Thoracic aorta (tissue), 2 donors: ENCODE measurements at regions not wholly inside any gene's neighbourhood (a gene's known extent, or its start where the extent isn't known, plus 50 kb on each side); places are given as distances from the start of the nearest gene placed in this dataset.

Source experiments
- ATAC-seq: fragments of 150-250 bp; one replicate; pipeline ENCODE4 v1.8.0; 2017; ENCODE audit warnings: low read depth; ENCODE audit not compliant: insufficient number of reproducible peaks, low FRiP score
- DNase-seq: peaks from one replicate; pipeline ENCODE4 v3.0.0-alpha.2; 2020; ENCODE audit warnings: low spot score
- H3K27ac ChIP-seq, 2 donors: fragments of 200-600 bp; sonication (generic); 1 replicate in 1 of 2; 2 replicates in 1 of 2; pipeline ENCODE4 v1.5.1; 2016; ENCODE audit warnings: mild to moderate bottlenecking in 2 of 2, moderate library complexity in 2 of 2
- H3K27me3 ChIP-seq: fragments of 200-600 bp; sonication (generic); replicated peaks from 2 replicates; pipeline ENCODE4 v1.6.0; 2016; ENCODE audit warnings: mild to moderate bottlenecking; ENCODE audit not compliant: insufficient read depth
- H3K36me3 ChIP-seq: fragments of 200-600 bp; sonication (generic); one replicate; pipeline ENCODE4 v1.5.1; 2016
- H3K4me1 ChIP-seq, 2 donors: fragments of 200-600 bp; sonication (generic); 1 replicate in 1 of 2; 2 replicates in 1 of 2; pipeline versions ENCODE4 v1.5.1 to v1.6.0; 2016; ENCODE audit warnings: low read depth in 2 of 2, mild to moderate bottlenecking in 1 of 2; ENCODE audit not compliant: control insufficient read depth in 1 of 2
- H3K4me3 ChIP-seq: fragments of 200-600 bp; sonication (generic); 2 replicates; pipeline ENCODE4 v1.5.1; 2016; ENCODE audit warnings: mild to moderate bottlenecking
- H3K9me3 ChIP-seq: fragments of 200-600 bp; sonication (generic); 2 replicates; pipeline ENCODE4 v1.5.1; 2016
- CTCF ChIP-seq: fragments of 200-600 bp; sonication (generic); IDR thresholded peaks from one replicate; pipeline ENCODE4 v1.5.1; 2019; ENCODE audit warnings: antibody characterized with exemption

GRCh38 chr4:181525634-181526033 is 717.6 kb upstream of the TENM3 start:
- Histone ChIP-seq H3K4me3 (no peak overlapping the region), H3K27ac (no peak overlapping the region), H3K9me3 (no peaks in the 10 kb centered on the region), H3K4me1 (no peaks in the 10 kb centered on the region), H3K27me3 (no peaks in the 10 kb centered on the region), H3K36me3 (no peaks in the 10 kb centered on the region)
- TF ChIP-seq CTCF = no peak
- no peak for DNase-seq
- no peak for ATAC-seq

GRCh38 chr4:181528570-181529184 is 714.5 kb upstream of the TENM3 start:
- no peak for TF ChIP-seq CTCF

GRCh38 chr4:181529537-181529936 is 713.7 kb upstream of the TENM3 start:
- H3K36me3 ChIP-seq = no peaks in the 10 kb centered on the region
- no peaks in the 10 kb centered on the region for H3K9me3 ChIP-seq
- no peaks in the 10 kb centered on the region for H3K27me3 ChIP-seq
- DNase-seq (no peak), ATAC-seq (no peak)
- H3K4me1 ChIP-seq = no peaks in the 10 kb centered on the region
- H3K27ac ChIP-seq = no peak overlapping the region
- no peak overlapping the region for H3K4me3 ChIP-seq
- no peak for TF ChIP-seq CTCF

More at GRCh38 chr4:181528570-181529184, 714.5 kb upstream of the TENM3 start:
- ATAC-seq = no peak
- no peaks in the 10 kb centered on the region for H3K9me3 ChIP-seq
- H3K4me3 ChIP-seq = no peak overlapping the region
- no peaks in the 10 kb centered on the region for H3K4me1 ChIP-seq
- H3K27ac ChIP-seq = no peak overlapping the region
- DNase-seq = no peak
- H3K36me3 ChIP-seq = no peaks in the 10 kb centered on the region
- H3K27me3 ChIP-seq = no peaks in the 10 kb centered on the region

GRCh38 chr4:181536196-181536746 is 706.9 kb upstream of the TENM3 start:
- TF ChIP-seq CTCF = no peak
- H3K27me3 ChIP-seq = no peaks in the 10 kb centered on the region
- no peak overlapping the region for H3K4me3 ChIP-seq
- no peaks in the 10 kb centered on the region for H3K4me1 ChIP-seq
- H3K36me3 ChIP-seq = no peaks in the 10 kb centered on the region
- no peak overlapping the region for H3K27ac ChIP-seq
- DNase-seq (no peak), ATAC-seq (no peak)
- H3K9me3 ChIP-seq = no peaks in the 10 kb centered on the region

GRCh38 chr4:181536811-181537434 is 706.3 kb upstream of the TENM3 start:
- H3K27ac ChIP-seq = no peak overlapping the region
- ATAC-seq = no peak
- H3K4me1 ChIP-seq = no peaks in the 10 kb centered on the region
- H3K4me3 ChIP-seq = no peak overlapping the region
- no peak for DNase-seq
- no peak for TF ChIP-seq CTCF
- H3K27me3 ChIP-seq = no peaks in the 10 kb centered on the region
- no peaks in the 10 kb centered on the region for H3K36me3 ChIP-seq
- no peaks in the 10 kb centered on the region for H3K9me3 ChIP-seq
